MM.1S (cell line): ENCODE measurements at regions not wholly inside any gene's neighbourhood (a gene's known extent, or its start where the extent isn't known, plus 50 kb on each side); places are given as distances from the start of the nearest gene placed in this dataset.

Experiments
- DNase-seq: peaks from one replicate; pipeline ENCODE4 v3.0.0-alpha.2; 2015
- H2AFZ ChIP-seq: fragments of 300-600 bp; sonication (generic); 2 replicates; pipeline ENCODE4 v1.6.0; 2016; ENCODE audit warnings: antibody characterized with exemption, low read length
- H3F3A ChIP-seq: fragments of 300-600 bp; sonication (generic); 2 replicates; pipeline ENCODE4 v1.6.1; 2016; ENCODE audit warnings: mild to moderate bottlenecking, antibody characterized with exemption, low read length, moderate library complexity, mixed read lengths; ENCODE audit not compliant: insufficient read depth
- H3K27ac ChIP-seq: fragments of 300-600 bp; sonication (generic); 2 replicates; pipeline ENCODE4 v1.5.1; 2016; ENCODE audit warnings: mild to moderate bottlenecking, low read length
- H3K27me3 ChIP-seq: fragments of 300-600 bp; sonication (generic); replicated peaks from 2 replicates; pipeline ENCODE4 v1.6.0; 2016; ENCODE audit warnings: low read length; ENCODE audit not compliant: insufficient read depth
- H3K36me3 ChIP-seq: fragments of 300-600 bp; sonication (generic); replicated peaks from 2 replicates; pipeline ENCODE4 v1.6.1; 2016; ENCODE audit warnings: mild to moderate bottlenecking, low read length, mixed read lengths; ENCODE audit not compliant: insufficient read depth
- H3K4me1 ChIP-seq: fragments of 300-600 bp; sonication (generic); 2 replicates; pipeline ENCODE4 v1.6.1; 2016; ENCODE audit warnings: low read length, mixed read lengths
- H3K4me2 ChIP-seq: fragments of 300-600 bp; sonication (generic); 2 replicates; pipeline ENCODE4 v1.6.0; 2016; ENCODE audit warnings: low read depth, low read length
- H3K4me3 ChIP-seq: fragments of 300-600 bp; sonication (generic); 2 replicates; pipeline ENCODE4 v1.5.1; 2016; ENCODE audit warnings: low read length, mixed read lengths
- H3K79me2 ChIP-seq: fragments of 300-600 bp; sonication (generic); 2 replicates; pipeline ENCODE4 v1.6.1; 2016; ENCODE audit warnings: mixed run types, low read length, mixed read lengths
- H3K9ac ChIP-seq: fragments of 300-600 bp; sonication (generic); 2 replicates; pipeline ENCODE4 v1.6.1; 2016; ENCODE audit warnings: low read length, mixed read lengths
- H3K9me2 ChIP-seq: fragments of 300-600 bp; sonication (generic); replicated peaks from 2 replicates; pipeline ENCODE4 v1.6.1; 2016; ENCODE audit warnings: mild to moderate bottlenecking, low read length, mixed read lengths; ENCODE audit not compliant: insufficient read depth
- H3K9me3 ChIP-seq: fragments of 300-600 bp; sonication (generic); replicated peaks from 2 replicates; pipeline ENCODE4 v1.6.1; 2016; ENCODE audit warnings: mild to moderate bottlenecking, low read length, mixed read lengths; ENCODE audit not compliant: insufficient read depth
- H4K20me1 ChIP-seq: fragments of 300-600 bp; sonication (generic); 2 replicates; pipeline ENCODE4 v1.6.1; 2016; ENCODE audit warnings: mild to moderate bottlenecking, low read length, moderate library complexity, mixed read lengths; ENCODE audit not compliant: insufficient read depth
- CTCF ChIP-seq: fragments of 300-600 bp; sonication (generic); IDR thresholded peaks from 2 replicates; pipeline ENCODE4 v1.5.1; 2016; ENCODE audit warnings: antibody characterized with exemption, low read length, mixed read lengths
- EZH2 ChIP-seq: fragments of 300-600 bp; sonication (generic); optimal IDR thresholded peaks from 2 replicates; pipeline ENCODE3; 2017; ENCODE audit warnings: low read depth, mild to moderate bottlenecking, antibody characterized with exemption, low read length, mixed read lengths
- EZH2phosphoT487 ChIP-seq: fragments of 300-600 bp; sonication (generic); IDR thresholded peaks from 2 replicates; pipeline ENCODE4 v1.6.1; 2018; ENCODE audit warnings: antibody characterized with exemption, low read length

- Histone ChIP-seq H3K9me2 (0 out of 2 replicates have a peak, but pooled peaks cover 3% of the 10 kb centered on the region), H3K4me3 (no peak overlapping the region), H3K4me1 (no peaks in the 10 kb centered on the region)
Observed at GRCh38 chr3:135393159-135393558, 572.4 kb upstream of the PPP2R3A start.

GRCh38 chr3:135393898-135394525, 571.5 kb upstream of the PPP2R3A start:
- TF ChIP-seq EZH2phosphoT487 = no peak
- no peak for TF ChIP-seq CTCF
- no peak for TF ChIP-seq EZH2
- H3K36me3 ChIP-seq = no peaks in the 10 kb centered on the region

More at GRCh38 chr3:135393159-135393558, 572.4 kb upstream of the PPP2R3A start:
- Histone ChIP-seq H4K20me1 (no peaks in the 10 kb centered on the region), H3K9me3 (no peaks in the 10 kb centered on the region), H3K27ac (no peak overlapping the region), H3K4me2 (no peak overlapping the region), H3K9ac (no peak overlapping the region), H3K79me2 (no peaks in the 10 kb centered on the region), H2AFZ (no peak overlapping the region), H3K27me3 (no peaks in the 10 kb centered on the region), H3F3A (no peaks in the 10 kb centered on the region), H3K36me3 (no peaks in the 10 kb centered on the region)
- DNase-seq = no peak
- TF ChIP-seq EZH2phosphoT487 = no peak
- no peak for TF ChIP-seq EZH2
- no peak for TF ChIP-seq CTCF

GRCh38 chr3:135412475-135412874, 553.1 kb upstream of the PPP2R3A start:
- H3F3A ChIP-seq = no peaks in the 10 kb centered on the region
- no peaks in the 10 kb centered on the region for H3K27me3 ChIP-seq
- no peaks in the 10 kb centered on the region for H3K36me3 ChIP-seq
- H4K20me1 ChIP-seq = no peaks in the 10 kb centered on the region
- no peak overlapping the region for H3K27ac ChIP-seq
- H3K4me1 ChIP-seq = no peaks in the 10 kb centered on the region
- H3K9me2 ChIP-seq = no peaks in the 10 kb centered on the region
- TF ChIP-seq CTCF = no peak
- TF ChIP-seq EZH2 = no peak
- TF ChIP-seq EZH2phosphoT487 = no peak
- no peak overlapping the region for H2AFZ ChIP-seq
- no peak overlapping the region for H3K4me3 ChIP-seq
- no peaks in the 10 kb centered on the region for H3K9me3 ChIP-seq
- no peak overlapping the region for H3K4me2 ChIP-seq
- H3K9ac ChIP-seq = no peak overlapping the region
- H3K79me2 ChIP-seq = no peaks in the 10 kb centered on the region
- DNase-seq = no peak

More at GRCh38 chr3:135393898-135394525, 571.5 kb upstream of the PPP2R3A start:
- no peak overlapping the region for H3K4me3 ChIP-seq
- no peak overlapping the region for H3K9ac ChIP-seq
- H3K9me3 ChIP-seq = no peaks in the 10 kb centered on the region
- no peak overlapping the region for H2AFZ ChIP-seq
- no peak for DNase-seq
- no peaks in the 10 kb centered on the region for H3K27me3 ChIP-seq
- H3K4me1 ChIP-seq = no peaks in the 10 kb centered on the region
- H3F3A ChIP-seq = no peaks in the 10 kb centered on the region
- no peaks in the 10 kb centered on the region for H4K20me1 ChIP-seq
- H3K9me2 ChIP-seq = 0 out of 2 replicates have a peak, but pooled peaks cover 2% of the 10 kb centered on the region
- H3K4me2 ChIP-seq = no peak overlapping the region
- H3K79me2 ChIP-seq = no peaks in the 10 kb centered on the region
- no peak overlapping the region for H3K27ac ChIP-seq
